ENCODE measurements at regions not wholly inside any gene's neighbourhood (a gene's known extent, or its start where the extent isn't known, plus 50 kb on each side); places are given as distances from the start of the nearest gene placed in this dataset.

DNA sequence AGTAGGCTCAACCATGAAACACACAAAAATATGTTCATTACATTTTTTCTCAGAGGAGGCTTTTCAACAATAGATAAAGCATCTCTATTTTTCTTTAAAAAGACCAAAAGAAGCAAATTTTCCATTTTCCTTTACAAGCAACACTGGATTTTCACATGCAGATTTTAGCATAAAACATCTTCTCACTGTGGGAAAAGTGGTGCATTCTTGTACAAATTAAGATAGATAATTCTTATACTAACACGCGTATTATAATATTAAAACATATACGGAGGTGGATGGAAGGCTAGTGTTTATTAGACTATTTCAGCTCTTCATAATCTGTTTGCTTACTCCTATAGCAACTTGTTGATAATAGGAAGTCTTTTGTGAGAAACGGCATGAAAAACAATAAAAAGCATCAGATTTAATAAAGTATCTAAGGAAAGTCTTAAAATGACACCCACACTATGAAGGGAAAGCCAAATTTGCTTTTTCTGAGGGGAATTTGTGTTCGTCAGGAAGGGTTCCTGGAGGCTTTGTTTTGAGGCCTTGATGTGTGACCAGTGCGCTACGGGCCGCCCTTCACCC, 529.6 kb downstream of the SOX2 start:
- DNase-seq (no peak), ATAC-seq (replicated peaks in 1 of 2) (no peak)
- peaks cover 0 to 2% of the 10 kb centered on the region in 2 donors for H3K9me3 Mint-ChIP-seq
- H3K36me3 Mint-ChIP-seq (ENCODE audit: insufficient read depth in 2 of 2), result no peaks in the 10 kb centered on the region
- no peak overlapping the region for H3K4me3 Mint-ChIP-seq
- no peak overlapping the region for H3K27ac Mint-ChIP-seq
- no peaks in the 10 kb centered on the region for H3K4me1 Mint-ChIP-seq (ENCODE audit: low read depth)
- peaks cover 5% of the 10 kb centered on the region for H3K27me3 Mint-ChIP-seq (ENCODE audit: low read depth)

DNA sequence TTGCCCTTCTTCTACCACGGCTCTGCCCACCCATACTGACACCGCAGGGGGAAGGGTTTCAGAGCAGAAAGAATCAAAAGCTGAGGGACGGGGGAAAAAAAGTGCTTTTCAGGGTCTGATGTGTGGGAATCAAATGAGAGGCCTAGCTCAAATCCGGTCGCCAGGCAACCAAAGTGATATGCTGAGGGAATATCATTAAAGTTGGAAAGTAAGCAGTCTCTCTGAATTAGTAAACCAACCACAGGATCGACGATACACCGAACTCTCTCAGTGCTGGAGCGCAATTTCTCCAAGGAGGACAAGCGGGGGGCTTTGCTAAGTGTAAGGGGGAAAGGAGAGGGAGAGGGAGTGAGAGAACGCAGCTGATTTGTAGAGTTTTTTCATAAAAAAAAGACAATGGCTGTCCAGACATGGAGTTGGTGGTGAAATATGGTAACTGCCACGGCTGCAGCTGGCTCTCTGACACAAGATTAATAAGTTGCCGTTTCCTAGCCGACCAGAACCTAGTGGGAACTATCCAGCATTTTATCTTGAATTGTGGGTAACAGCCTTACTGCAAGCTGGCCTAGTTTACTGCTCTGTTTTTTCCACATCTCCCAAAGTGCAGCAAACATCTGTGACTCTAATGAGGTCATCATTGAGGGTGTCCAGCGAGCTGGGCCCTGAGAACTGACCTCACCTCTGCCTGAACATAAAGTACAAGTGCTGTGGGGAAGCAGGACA, 530.2 kb downstream of the SOX2 start:
- H3K36me3 Mint-ChIP-seq (ENCODE audit: insufficient read depth in 2 of 2), result no peaks in the 10 kb centered on the region
- H3K4me1 Mint-ChIP-seq (ENCODE audit: low read depth), result no peaks in the 10 kb centered on the region
- H3K27me3 Mint-ChIP-seq (ENCODE audit: low read depth), result peaks cover 5% of the 10 kb centered on the region
- no peak overlapping the region for H3K4me3 Mint-ChIP-seq
- no peak overlapping the region for H3K27ac Mint-ChIP-seq
- H3K9me3 Mint-ChIP-seq, result peaks cover 0 to 2% of the 10 kb centered on the region in 2 donors
- no peak for DNase-seq
- ATAC-seq (replicated peaks in 1 of 2), result no peak

DNA sequence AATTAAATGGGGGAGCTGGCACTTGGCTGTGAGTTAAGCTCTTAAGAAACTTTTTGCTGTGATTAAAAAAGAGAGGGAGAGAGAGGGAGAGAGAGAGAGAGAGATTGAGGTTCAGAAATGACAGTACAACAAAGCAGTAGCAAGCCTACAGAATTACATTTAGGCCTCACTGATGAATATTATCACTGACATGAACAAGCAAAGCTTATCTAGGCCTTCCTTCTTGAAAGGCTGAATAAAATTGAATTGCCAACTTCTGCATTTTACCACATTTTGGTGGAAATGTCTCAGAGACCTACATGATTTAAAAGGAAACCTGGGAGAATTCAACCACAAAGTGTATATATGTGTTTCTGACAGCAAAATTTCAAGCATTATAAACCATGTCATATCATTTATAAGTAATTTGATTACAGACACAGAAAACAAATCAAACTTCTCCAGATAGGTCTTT, 530.8 kb downstream of the SOX2 start:
- Mint-ChIP-seq H3K4me3 (no peak overlapping the region), H3K27ac (no peak overlapping the region), H3K27me3 (ENCODE audit: low read depth) (peaks cover 5% of the 10 kb centered on the region)

DNA sequence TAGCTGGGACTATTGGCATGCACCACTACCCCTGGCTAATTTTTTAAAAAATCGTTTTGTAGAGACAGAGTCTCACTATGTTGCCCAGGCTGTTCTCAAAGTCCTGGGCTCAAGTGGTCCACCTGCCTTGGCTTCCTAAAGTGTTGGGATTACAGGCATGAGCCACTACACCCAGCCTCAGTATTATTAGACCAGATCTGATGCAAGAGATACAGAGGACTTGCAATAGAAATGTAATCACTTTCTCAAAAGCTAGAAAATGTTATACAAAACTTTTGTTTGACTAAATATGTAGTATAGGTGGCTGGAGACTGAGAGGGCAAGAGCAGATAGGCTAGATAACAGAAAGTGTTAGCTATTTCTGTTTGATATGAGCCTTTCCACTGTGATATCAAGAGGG, 531.9 kb downstream of the SOX2 start:
- H3K4me1 Mint-ChIP-seq (ENCODE audit: low read depth), result no peaks in the 10 kb centered on the region

More for the DNA sequence above, 530.8 kb downstream of the SOX2 start:
- Mint-ChIP-seq H3K36me3 (ENCODE audit: insufficient read depth in 2 of 2) (no peaks in the 10 kb centered on the region), H3K4me1 (ENCODE audit: low read depth) (no peaks in the 10 kb centered on the region), H3K9me3 (peaks cover 0 to 2% of the 10 kb centered on the region in 2 donors)
- ATAC-seq (replicated peaks in 1 of 2), result no peak
- no peak for DNase-seq

DNA sequence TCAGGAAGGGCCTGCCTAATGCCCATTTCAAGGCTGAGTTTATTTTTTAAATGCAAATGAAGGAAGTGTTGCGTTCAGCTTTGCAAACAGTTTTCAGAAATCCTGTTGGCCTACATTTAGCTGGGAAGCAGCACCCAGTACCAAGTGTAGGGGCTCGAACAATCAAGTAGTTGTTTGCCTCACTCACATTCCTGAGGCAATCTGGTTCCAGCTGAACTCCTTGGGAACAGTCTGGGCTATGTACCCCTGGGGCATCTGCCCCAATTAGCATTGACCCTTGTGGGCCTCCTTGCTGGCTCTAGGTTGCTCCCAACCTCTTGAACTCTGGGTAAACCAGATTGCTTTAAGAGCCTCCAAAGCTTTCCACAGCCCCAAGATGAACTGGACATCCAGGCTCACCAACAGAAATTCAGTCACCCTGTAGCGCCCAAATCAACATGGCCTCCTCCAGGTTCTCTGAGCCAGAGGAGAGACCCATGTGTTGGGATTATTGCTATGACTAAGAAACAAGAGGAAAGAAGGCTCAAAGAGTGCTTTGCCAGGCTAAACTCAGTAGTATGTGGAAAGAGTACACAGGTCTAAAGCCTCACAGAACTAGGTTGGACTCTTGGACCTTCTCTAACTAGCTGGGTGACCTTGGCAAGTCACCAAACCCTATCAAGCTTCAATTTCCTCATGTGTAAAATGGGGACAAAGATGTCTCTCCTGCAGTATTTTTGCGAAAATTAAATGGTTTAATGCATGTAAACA, 532.7 kb downstream of the SOX2 start:
- no peak for DNase-seq
- Mint-ChIP-seq H3K4me3 (no peak overlapping the region), H3K27me3 (ENCODE audit: low read depth) (peaks cover 5% of the 10 kb centered on the region), H3K27ac (no peak overlapping the region), H3K9me3 (peaks cover 0 to 2% of the 10 kb centered on the region in 2 donors), H3K4me1 (ENCODE audit: low read depth) (no peaks in the 10 kb centered on the region), H3K36me3 (ENCODE audit: insufficient read depth in 2 of 2) (no peaks in the 10 kb centered on the region)
- no peak for ATAC-seq (replicated peaks in 1 of 2)

More for the DNA sequence above, 531.9 kb downstream of the SOX2 start:
- no peak for ATAC-seq (replicated peaks in 1 of 2)
- DNase-seq, result no peak
- Mint-ChIP-seq H3K36me3 (ENCODE audit: insufficient read depth in 2 of 2) (no peaks in the 10 kb centered on the region), H3K9me3 (peaks cover 0 to 2% of the 10 kb centered on the region in 2 donors), H3K27ac (peak overlapping the region; percentile 35), H3K4me3 (no peak overlapping the region), H3K27me3 (ENCODE audit: low read depth) (peaks cover 5% of the 10 kb centered on the region)

DNA sequence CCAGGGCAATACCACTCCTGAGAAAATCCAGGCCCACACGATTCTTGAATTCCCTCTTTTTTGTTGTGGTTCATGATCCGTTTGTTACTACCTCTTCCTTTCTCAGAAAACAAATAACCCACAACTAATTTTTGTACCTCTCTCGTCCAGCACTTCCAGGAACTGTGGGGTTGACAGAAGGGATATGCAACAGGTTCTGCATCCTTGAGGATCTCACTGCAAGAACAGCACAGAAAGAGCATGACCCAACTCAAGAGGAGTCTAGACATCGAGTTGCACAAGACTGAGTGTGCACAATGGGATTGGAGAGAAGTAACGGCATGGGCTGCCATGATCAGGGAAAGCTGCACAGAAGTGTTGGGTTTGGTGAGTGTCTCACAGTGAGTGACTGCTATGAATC, 533.3 kb downstream of the SOX2 start:
- ATAC-seq (replicated peaks in 1 of 2) (no peak), DNase-seq (no peak)
- Mint-ChIP-seq H3K4me3 (no peak overlapping the region), H3K27ac (no peak overlapping the region), H3K9me3 (peaks cover 0 to 2% of the 10 kb centered on the region in 2 donors), H3K27me3 (ENCODE audit: low read depth) (peaks cover 5% of the 10 kb centered on the region), H3K36me3 (ENCODE audit: insufficient read depth in 2 of 2) (no peaks in the 10 kb centered on the region), H3K4me1 (ENCODE audit: low read depth) (no peaks in the 10 kb centered on the region)

DNA sequence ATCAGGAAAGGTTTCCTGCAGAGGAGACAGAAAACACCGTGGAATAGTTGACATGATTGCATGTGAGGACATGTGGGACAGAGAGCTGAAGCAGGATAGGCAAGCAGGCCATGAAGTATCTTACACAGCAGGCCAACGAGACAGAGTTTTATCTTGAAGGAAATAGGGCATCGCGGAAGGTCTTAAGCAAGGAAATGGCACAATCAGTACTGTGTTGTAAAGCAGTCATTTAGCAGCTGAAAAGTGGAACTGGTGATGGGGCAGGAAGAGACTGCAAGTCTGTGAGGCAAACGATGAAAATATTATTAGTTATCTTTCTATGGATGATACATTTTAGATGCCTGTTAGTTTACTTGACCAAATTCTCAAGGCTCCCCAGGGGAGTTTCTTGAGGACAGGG, 535.1 kb downstream of the SOX2 start:
- H3K4me3 Mint-ChIP-seq, result no peak overlapping the region
- no peaks in the 10 kb centered on the region for H3K4me1 Mint-ChIP-seq (ENCODE audit: low read depth)
- H3K27me3 Mint-ChIP-seq (ENCODE audit: low read depth), result peaks cover 5% of the 10 kb centered on the region
- ATAC-seq (replicated peaks in 1 of 2) (no peak), DNase-seq (no peak)
- H3K36me3 Mint-ChIP-seq (ENCODE audit: insufficient read depth in 2 of 2), result no peaks in the 10 kb centered on the region
- H3K27ac Mint-ChIP-seq, result no peak overlapping the region
- H3K9me3 Mint-ChIP-seq, result peaks cover 0 to 2% of the 10 kb centered on the region in 2 donors

DNA sequence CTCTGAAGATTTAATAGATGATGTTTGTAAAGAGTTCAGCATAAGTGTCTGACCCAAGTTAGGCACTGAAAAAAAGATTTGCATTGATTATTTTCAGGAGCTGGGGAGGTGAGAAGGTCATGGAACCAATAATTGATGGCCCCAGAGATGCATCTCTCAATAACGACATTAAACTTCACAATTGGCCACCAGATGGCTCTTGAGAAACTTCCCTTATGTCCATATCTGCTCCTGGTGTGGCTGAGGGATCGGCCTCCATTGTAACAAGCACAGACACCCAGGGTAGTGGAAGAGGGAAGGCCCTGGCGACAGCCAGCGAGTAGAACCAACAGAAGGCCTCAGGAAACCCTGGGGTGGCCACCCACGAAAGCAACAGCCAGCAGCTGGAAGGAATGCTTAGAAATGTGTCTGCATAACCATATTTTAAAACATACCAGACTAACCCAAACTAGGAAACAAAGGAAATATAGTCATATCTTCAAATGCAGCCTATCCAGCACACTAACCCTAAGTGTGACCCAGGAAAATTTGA, 536.7 kb downstream of the SOX2 start:
- Mint-ChIP-seq H3K4me3 (no peak overlapping the region), H3K36me3 (ENCODE audit: insufficient read depth in 2 of 2) (no peaks in the 10 kb centered on the region), H3K4me1 (ENCODE audit: low read depth) (no peaks in the 10 kb centered on the region), H3K9me3 (peaks cover 0 to 2% of the 10 kb centered on the region in 2 donors), H3K27me3 (ENCODE audit: low read depth) (peaks cover 5% of the 10 kb centered on the region), H3K27ac (no peak overlapping the region)
- ATAC-seq (replicated peaks in 1 of 2) (no peak), DNase-seq (no peak)

DNA sequence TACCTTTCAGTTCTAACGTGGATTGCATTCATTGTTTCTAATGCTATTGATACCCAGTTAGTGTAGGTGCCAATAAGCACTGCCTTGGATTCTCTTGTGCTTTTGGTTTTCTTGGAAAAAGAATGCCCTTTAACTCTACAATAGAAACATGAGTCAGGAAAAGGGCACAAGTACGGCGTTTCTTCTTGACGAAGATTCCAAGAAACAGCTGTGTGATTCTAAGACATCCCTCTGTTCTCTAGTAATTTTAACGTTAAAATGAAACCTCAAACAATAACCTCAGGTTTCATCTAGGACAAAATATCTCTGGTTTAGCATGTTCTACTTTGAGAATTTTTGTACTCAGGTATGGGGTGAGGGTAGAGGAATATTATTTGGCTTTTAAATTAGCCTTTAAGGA, 540.5 kb upstream of the ATP11B start:
- no peak for ATAC-seq (replicated peaks in 1 of 2)
- H3K27me3 Mint-ChIP-seq (ENCODE audit: low read depth), result no peaks in the 10 kb centered on the region

DNA sequence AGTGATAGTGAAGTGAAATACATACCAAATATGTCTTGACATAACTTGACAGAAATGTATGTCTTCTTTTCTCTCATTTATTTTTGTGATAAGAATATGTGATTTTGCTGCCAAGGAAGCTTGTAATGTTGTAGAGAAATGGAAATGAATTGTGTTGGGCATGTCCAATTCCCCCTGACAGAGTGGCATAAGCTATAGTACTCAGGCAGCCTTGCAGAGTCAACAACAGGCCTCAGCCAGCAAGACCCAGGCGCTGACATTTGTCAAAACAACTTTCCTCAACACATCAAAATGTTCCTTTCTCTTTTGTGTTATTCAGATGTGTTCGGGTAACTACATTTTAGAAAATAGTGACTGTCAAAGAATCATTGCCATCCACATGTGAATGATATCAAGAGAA, 538.1 kb upstream of the ATP11B start:
- Mint-ChIP-seq H3K4me1 (ENCODE audit: low read depth) (no peaks in the 10 kb centered on the region), H3K27ac (no peak overlapping the region), H3K9me3 (no peaks in the 10 kb centered on the region), H3K36me3 (ENCODE audit: insufficient read depth in 2 of 2) (no peaks in the 10 kb centered on the region), H3K4me3 (no peak overlapping the region), H3K27me3 (ENCODE audit: low read depth) (no peaks in the 10 kb centered on the region)
- ATAC-seq (replicated peaks in 1 of 2) (no peak), DNase-seq (no peak)

More for the DNA sequence above, 540.5 kb upstream of the ATP11B start:
- no peak for DNase-seq
- Mint-ChIP-seq H3K4me1 (ENCODE audit: low read depth) (no peaks in the 10 kb centered on the region), H3K36me3 (ENCODE audit: insufficient read depth in 2 of 2) (no peaks in the 10 kb centered on the region), H3K9me3 (no peaks in the 10 kb centered on the region), H3K4me3 (no peak overlapping the region), H3K27ac (no peak overlapping the region)

DNA sequence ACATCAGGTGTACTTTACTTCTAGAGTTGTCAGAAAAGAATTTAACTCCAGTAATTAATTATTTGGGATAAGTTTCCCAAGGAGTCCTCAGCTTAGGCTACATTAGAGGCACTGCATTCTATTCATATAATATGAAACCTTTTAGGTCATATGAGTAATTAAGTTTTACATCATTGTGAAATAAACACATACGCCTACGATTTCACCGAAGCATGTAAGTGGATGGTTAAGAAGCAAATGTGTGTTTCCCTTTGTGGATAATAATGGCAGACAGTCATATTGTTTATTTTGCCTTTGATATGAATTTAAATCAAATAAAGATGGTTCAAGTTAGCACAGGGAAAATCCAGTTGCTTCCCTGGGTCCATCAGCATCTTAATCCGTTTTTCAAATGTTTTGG, 535.9 kb upstream of the ATP11B start:
- Mint-ChIP-seq H3K27ac (no peak overlapping the region), H3K4me1 (ENCODE audit: low read depth) (no peaks in the 10 kb centered on the region)

DNA sequence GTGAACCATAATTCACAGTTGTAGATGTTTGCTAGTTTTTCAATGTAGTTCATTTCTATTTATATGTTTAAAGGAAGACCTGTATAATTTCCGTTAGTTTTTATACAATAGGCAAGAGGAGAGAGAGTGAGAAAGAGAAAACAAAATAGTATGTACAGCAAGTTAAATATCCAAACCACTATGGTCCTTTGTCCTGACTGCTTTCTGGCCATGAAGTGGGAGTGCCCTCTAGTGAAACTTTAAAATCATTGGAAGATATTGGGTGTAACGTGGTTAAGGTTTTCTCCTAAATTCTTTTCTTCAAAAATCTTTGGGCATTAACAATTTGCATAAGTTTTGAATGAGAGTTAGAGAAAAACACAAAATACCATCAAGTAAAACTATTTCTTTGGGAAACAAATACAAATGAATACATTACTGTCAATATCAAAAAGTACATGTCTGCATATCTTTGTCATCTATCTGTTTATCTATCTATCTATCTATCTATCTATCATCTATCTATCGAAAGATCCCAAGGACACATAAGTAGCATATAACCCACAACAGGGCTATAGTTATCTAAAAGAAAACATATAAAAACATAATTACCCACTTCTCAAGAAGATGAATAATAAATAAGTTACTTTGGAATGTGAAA, 534.6 kb upstream of the ATP11B start:
- DNase-seq (no peak), ATAC-seq (replicated peaks in 1 of 2) (no peak)
- Mint-ChIP-seq H3K4me1 (ENCODE audit: low read depth) (no peaks in the 10 kb centered on the region), H3K27me3 (ENCODE audit: low read depth) (no peaks in the 10 kb centered on the region), H3K27ac (no peak overlapping the region), H3K36me3 (ENCODE audit: insufficient read depth in 2 of 2) (no peaks in the 10 kb centered on the region), H3K9me3 (peaks cover 0 to 2% of the 10 kb centered on the region in 2 donors), H3K4me3 (no peak overlapping the region)

More for the DNA sequence above, 535.9 kb upstream of the ATP11B start:
- ATAC-seq (replicated peaks in 1 of 2) (no peak), DNase-seq (no peak)
- Mint-ChIP-seq H3K27me3 (ENCODE audit: low read depth) (no peaks in the 10 kb centered on the region), H3K9me3 (peaks cover 0 to 2% of the 10 kb centered on the region in 2 donors), H3K4me3 (no peak overlapping the region), H3K36me3 (ENCODE audit: insufficient read depth in 2 of 2) (no peaks in the 10 kb centered on the region)

DNA sequence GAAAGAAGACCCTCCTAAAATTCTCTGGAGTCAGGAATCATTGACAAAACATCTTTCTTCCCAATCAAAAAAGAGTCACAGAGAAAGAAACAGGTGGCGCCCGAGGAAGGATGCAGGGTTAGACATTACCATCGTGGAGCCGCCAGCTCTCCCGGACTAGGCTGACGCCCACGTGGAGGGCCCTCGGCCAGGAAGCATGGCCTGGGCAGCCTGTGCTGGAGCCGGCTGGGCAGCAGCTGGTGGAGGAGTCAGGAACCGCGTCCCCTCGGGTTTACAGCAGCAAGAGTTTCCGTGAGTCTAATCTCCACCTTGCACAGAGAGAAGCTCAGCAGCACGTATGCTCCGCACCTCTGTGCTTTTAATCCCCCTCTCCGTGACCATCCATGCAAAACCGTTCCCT, 533.7 kb upstream of the ATP11B start:
- ATAC-seq (replicated peaks in 1 of 2) (no peak), DNase-seq (no peak)
- Mint-ChIP-seq H3K36me3 (ENCODE audit: insufficient read depth in 2 of 2) (no peaks in the 10 kb centered on the region), H3K9me3 (peaks cover 0 to 2% of the 10 kb centered on the region in 2 donors), H3K27me3 (ENCODE audit: low read depth) (no peaks in the 10 kb centered on the region), H3K27ac (no peak overlapping the region), H3K4me1 (ENCODE audit: low read depth) (no peaks in the 10 kb centered on the region), H3K4me3 (no peak overlapping the region)
